GM21515 (cell line): ENCODE measurements at regions not wholly inside any gene's neighbourhood (a gene's known extent, or its start where the extent isn't known, plus 50 kb on each side); places are given as distances from the start of the nearest gene placed in this dataset.

Source experiments
- ATAC-seq: cut with Tn5 transposase; IDR thresholded peaks from one replicate; pipeline ENCODE4 v1.9.1; 2021; ENCODE audit not compliant: unreplicated experiment

DNA sequence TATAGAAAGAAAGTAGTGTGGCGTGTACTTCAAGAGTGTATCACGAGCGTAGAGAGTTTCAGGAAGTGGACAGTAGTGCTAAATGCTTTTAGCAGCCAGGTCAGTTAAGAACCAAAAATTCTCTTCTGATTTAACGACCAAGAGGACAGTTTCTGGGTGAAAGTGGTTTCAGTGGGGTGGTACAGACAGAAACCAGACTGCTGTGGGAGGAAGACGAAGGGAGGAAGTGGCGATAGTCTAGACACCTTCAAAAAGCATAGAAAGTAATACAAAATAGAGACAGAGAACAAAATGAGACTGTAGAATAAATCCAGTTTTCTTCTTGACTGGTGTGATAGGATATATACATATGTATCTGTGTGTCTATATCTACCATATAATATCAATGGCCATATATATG lies 93.5 kb downstream of the MBL2 start:
- no peak for ATAC-seq

DNA sequence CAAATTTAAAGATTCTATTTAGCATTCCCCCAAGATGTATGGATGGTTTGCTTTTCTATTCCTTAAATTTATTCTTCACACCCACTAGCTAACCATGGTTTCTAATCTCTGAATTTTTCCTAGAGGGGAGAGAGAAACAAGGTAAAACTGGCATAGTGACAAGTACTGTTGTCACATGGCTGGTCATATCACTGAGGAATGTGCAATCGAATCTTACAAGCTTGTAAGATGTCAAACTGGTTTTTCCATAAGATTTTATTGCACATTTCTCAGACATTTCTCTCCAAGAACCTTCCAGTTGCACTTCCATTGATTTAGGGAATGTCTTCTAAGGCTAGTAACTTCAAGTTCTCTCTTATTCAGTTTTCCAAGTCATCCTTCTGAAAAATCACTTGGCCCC lies 89.8 kb downstream of the MBL2 start:
- no peak for ATAC-seq

DNA sequence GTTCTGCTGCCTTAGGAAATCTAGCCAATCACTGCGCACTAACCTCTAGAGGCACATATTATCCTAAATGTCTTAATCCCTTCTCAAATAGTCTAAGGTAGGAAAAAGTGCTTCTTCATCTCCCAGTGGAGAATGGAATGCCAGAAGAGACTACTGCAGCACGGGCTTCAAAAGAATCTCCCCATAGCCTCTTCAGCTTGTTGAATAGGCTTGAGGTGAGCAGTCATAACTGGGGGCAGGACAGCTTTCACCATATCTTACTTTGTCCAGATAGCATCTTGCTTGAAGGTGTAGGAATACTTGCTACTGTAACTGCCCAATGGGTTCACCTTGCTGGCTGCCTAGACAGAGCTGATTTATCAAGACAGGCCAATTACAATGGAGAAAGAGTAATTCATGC lies 88.8 kb downstream of the MBL2 start:
- no peak for ATAC-seq

DNA sequence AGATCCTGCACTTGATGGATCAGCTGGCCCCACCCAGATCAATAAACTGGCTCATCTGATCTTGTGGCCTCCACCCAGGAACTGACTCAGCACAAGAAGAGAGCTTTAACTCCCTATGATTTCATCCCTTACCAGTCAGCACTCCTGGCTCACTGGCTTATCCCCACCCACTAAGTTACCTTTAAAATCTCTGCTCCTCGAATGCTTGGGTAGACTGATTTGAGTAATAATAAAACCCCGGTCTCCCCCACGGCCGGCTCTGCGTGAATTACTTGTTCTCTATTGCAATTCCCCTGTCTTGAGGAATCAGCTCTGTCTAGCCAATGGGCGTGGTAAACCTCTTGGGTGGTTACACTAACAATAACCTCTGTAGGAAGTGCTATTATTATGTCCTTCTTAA lies 83.7 kb downstream of the MBL2 start:
- no peak for ATAC-seq

DNA sequence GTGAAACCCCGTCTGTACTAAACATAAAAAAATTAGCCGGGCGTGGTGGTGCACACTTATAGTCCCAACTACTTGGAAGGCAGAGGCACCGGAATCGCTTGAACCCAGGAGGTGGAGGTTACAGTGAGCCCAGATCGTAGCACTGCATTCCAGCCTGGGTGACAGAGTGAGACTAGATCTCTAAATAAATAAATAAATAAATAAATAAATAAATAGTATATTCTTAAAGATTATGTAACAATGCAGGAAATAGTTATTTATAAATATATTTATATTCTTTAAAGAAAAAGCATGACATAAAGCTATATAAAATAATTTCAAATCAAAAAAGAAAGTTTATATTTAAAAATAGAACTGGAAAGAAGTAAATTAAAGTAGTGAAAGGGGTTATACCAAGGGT lies 76.4 kb downstream of the MBL2 start:
- ATAC-seq: no peak

GRCh38 chr10:52701647-52702046 lies 70.9 kb downstream of the MBL2 start:
- ATAC-seq: no peak

GRCh38 chr10:52703451-52703850 lies 69.1 kb downstream of the MBL2 start:
- ATAC-seq: no peak

DNA sequence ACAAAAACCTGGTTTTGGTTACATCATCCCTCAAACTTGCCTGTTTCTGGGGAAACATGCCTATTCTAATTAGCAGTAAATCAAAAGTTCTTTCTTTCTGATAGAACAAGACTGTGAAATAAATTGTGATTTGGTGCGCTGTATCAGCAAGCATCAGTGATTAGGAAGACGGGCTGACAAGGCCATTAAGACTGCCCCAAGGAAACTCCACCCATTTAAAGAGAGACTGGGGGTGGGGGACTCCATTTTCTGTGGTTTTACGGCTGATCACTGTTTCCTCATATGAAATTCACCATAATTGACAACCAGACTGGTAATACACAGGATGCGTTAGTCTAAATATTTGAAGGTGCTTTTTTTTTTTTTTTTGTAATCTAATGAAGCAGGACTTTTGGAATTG lies 68.7 kb downstream of the MBL2 start:
- no peak for ATAC-seq

GRCh38 chr10:52706332-52707070 lies 66.1 kb downstream of the MBL2 start:
- no peak for ATAC-seq
